ENCODE measurements at regions not wholly inside any gene's neighbourhood (a gene's known extent, or its start where the extent isn't known, plus 50 kb on each side); places are given as distances from the start of the nearest gene placed in this dataset.

- whole genome bisulfite sequencing (ENCODE audit: extremely low coverage, insufficient coverage, insufficient read length), result no CpG with 5 or more reads among the region's 1 CpG
- no peak overlapping the region for H2AK5ac ChIP-seq (ENCODE audit: low read length)
- peak in 1 of 2 donors; percentile 9 for DNase-seq
- H4K91ac ChIP-seq (ENCODE audit: low read depth, low read length), result no peak overlapping the region
- peaks cover 7% of the 10 kb centered on the region for H3K9me3 ChIP-seq (ENCODE audit: insufficient read depth, low read depth, low read length)
- H3K14ac ChIP-seq (ENCODE audit: low read length), result no peak overlapping the region
- no peak overlapping the region for H2BK5ac ChIP-seq (ENCODE audit: low read depth, low read length, poor library complexity)
- no peaks in the 10 kb centered on the region for H3K4me1 ChIP-seq (ENCODE audit: control insufficient read depth in 1 of 2, insufficient read depth in 2 of 2, low read length in 2 of 2)
- H3K79me1 ChIP-seq (ENCODE audit: low read length), result no peaks in the 10 kb centered on the region
- no peak overlapping the region for H2BK120ac ChIP-seq (ENCODE audit: insufficient read depth, low read length, poor library complexity)
- no peak overlapping the region for H2BK12ac ChIP-seq (ENCODE audit: low read length)
- H4K8ac ChIP-seq (ENCODE audit: low read depth, low read length), result no peak overlapping the region
- no peaks in the 10 kb centered on the region for H3K79me2 ChIP-seq (ENCODE audit: control insufficient read depth, insufficient read depth, low read length, poor library complexity)
- H3K4me2 ChIP-seq (ENCODE audit: low read length), result no peak overlapping the region
- H3K27me3 ChIP-seq (ENCODE audit: insufficient read depth, low read length), result no peaks in the 10 kb centered on the region
- H3K4ac ChIP-seq (ENCODE audit: low read depth, low read length), result no peak overlapping the region
- no peak overlapping the region for H3K9ac ChIP-seq (ENCODE audit: low read length)
- no peaks in the 10 kb centered on the region for H3K36me3 ChIP-seq (ENCODE audit: control insufficient read depth in 1 of 2, insufficient read depth in 2 of 2, low read length in 2 of 2)
- H3K23ac ChIP-seq (ENCODE audit: low read length), result no peak overlapping the region
- no peak overlapping the region for H3K27ac ChIP-seq (ENCODE audit: low read depth, low read length)
- H3K18ac ChIP-seq (ENCODE audit: low read length), result no peak overlapping the region
- no peak overlapping the region for H3K4me3 ChIP-seq (ENCODE audit: low read depth, low read length)
- H2AFZ ChIP-seq (ENCODE audit: insufficient read depth, low read length, poor library complexity), result no peak overlapping the region
- H4K12ac ChIP-seq (ENCODE audit: low read depth, low read length), result no peak overlapping the region
These were observed 68.0 kb upstream of the GNAI1 start for GRCh38 chr7:80066639-80067038.

- Histone ChIP-seq H2AK5ac (ENCODE audit: low read length) (no peak overlapping the region), H3K27me3 (ENCODE audit: insufficient read depth, low read length) (no peaks in the 10 kb centered on the region), H2AFZ (ENCODE audit: insufficient read depth, low read length, poor library complexity) (no peak overlapping the region), H2BK5ac (ENCODE audit: low read depth, low read length, poor library complexity) (no peak overlapping the region), H2BK120ac (ENCODE audit: insufficient read depth, low read length, poor library complexity) (no peak overlapping the region), H3K27ac (ENCODE audit: low read depth, low read length) (no peak overlapping the region), H3K14ac (ENCODE audit: low read length) (no peak overlapping the region), H3K36me3 (ENCODE audit: control insufficient read depth in 1 of 2, insufficient read depth in 2 of 2, low read length in 2 of 2) (no peaks in the 10 kb centered on the region), H3K4ac (ENCODE audit: low read depth, low read length) (no peak overlapping the region), H3K79me1 (ENCODE audit: low read length) (no peaks in the 10 kb centered on the region), H4K8ac (ENCODE audit: low read depth, low read length) (no peak overlapping the region), H4K12ac (ENCODE audit: low read depth, low read length) (no peak overlapping the region), H3K18ac (ENCODE audit: low read length) (no peak overlapping the region), H3K9me3 (ENCODE audit: insufficient read depth, low read depth, low read length) (peaks cover 7% of the 10 kb centered on the region), H3K23ac (ENCODE audit: low read length) (no peak overlapping the region), H3K79me2 (ENCODE audit: control insufficient read depth, insufficient read depth, low read length, poor library complexity) (no peaks in the 10 kb centered on the region), H4K91ac (ENCODE audit: low read depth, low read length) (no peak overlapping the region), H3K9ac (ENCODE audit: low read length) (no peak overlapping the region), H3K4me3 (ENCODE audit: low read depth, low read length) (no peak overlapping the region), H3K4me1 (ENCODE audit: control insufficient read depth in 1 of 2, insufficient read depth in 2 of 2, low read length in 2 of 2) (no peaks in the 10 kb centered on the region), H3K4me2 (ENCODE audit: low read length) (no peak overlapping the region), H2BK12ac (ENCODE audit: low read length) (no peak overlapping the region)
- no CpG with 5 or more reads among the region's 4 CpGs for WGBS (ENCODE audit: extremely low coverage, insufficient coverage, insufficient read length)
- DNase-seq, result no peak
These were observed 70.8 kb upstream of the GNAI1 start for GRCh38 chr7:80063834-80064233.

- Histone ChIP-seq H3K4me2 (ENCODE audit: low read length) (no peak overlapping the region), H2AFZ (ENCODE audit: insufficient read depth, low read length, poor library complexity) (no peak overlapping the region), H3K18ac (ENCODE audit: low read length) (no peak overlapping the region), H3K9me3 (ENCODE audit: insufficient read depth, low read depth, low read length) (no peaks in the 10 kb centered on the region), H2BK12ac (ENCODE audit: low read length) (no peak overlapping the region), H3K14ac (ENCODE audit: low read length) (no peak overlapping the region), H3K27ac (ENCODE audit: low read depth, low read length) (no peak overlapping the region), H3K4me1 (ENCODE audit: control insufficient read depth in 1 of 2, insufficient read depth in 2 of 2, low read length in 2 of 2) (no peaks in the 10 kb centered on the region), H3K27me3 (ENCODE audit: insufficient read depth, low read length) (no peaks in the 10 kb centered on the region), H3K79me1 (ENCODE audit: low read length) (no peaks in the 10 kb centered on the region), H4K91ac (ENCODE audit: low read depth, low read length) (no peak overlapping the region), H3K9ac (ENCODE audit: low read length) (no peak overlapping the region), H4K8ac (ENCODE audit: low read depth, low read length) (no peak overlapping the region), H2AK5ac (ENCODE audit: low read length) (no peak overlapping the region), H3K4ac (ENCODE audit: low read depth, low read length) (no peak overlapping the region), H3K23ac (ENCODE audit: low read length) (no peak overlapping the region), H2BK120ac (ENCODE audit: insufficient read depth, low read length, poor library complexity) (no peak overlapping the region), H3K79me2 (ENCODE audit: control insufficient read depth, insufficient read depth, low read length, poor library complexity) (no peaks in the 10 kb centered on the region), H4K12ac (ENCODE audit: low read depth, low read length) (no peak overlapping the region), H2BK5ac (ENCODE audit: low read depth, low read length, poor library complexity) (no peak overlapping the region), H3K36me3 (ENCODE audit: control insufficient read depth in 1 of 2, insufficient read depth in 2 of 2, low read length in 2 of 2) (no peaks in the 10 kb centered on the region), H3K4me3 (ENCODE audit: low read depth, low read length) (no peak overlapping the region)
- peak; percentile 9 to 95 for DNase-seq
- no CpG with 5 or more reads among the region's 1 CpG for WGBS (ENCODE audit: extremely low coverage, insufficient coverage, insufficient read length)
These were observed 74.3 kb upstream of the GNAI1 start for GRCh38 chr7:80060218-80060806.

- Histone ChIP-seq H3K4me2 (ENCODE audit: low read length) (no peak overlapping the region), H3K9me3 (ENCODE audit: insufficient read depth, low read depth, low read length) (no peaks in the 10 kb centered on the region), H3K27me3 (ENCODE audit: insufficient read depth, low read length) (no peaks in the 10 kb centered on the region), H2BK5ac (ENCODE audit: low read depth, low read length, poor library complexity) (no peak overlapping the region), H4K8ac (ENCODE audit: low read depth, low read length) (no peak overlapping the region), H3K9ac (ENCODE audit: low read length) (no peak overlapping the region), H3K79me2 (ENCODE audit: control insufficient read depth, insufficient read depth, low read length, poor library complexity) (no peaks in the 10 kb centered on the region), H2AK5ac (ENCODE audit: low read length) (no peak overlapping the region), H3K4me3 (ENCODE audit: low read depth, low read length) (no peak overlapping the region), H3K18ac (ENCODE audit: low read length) (no peak overlapping the region), H3K27ac (ENCODE audit: low read depth, low read length) (no peak overlapping the region), H3K36me3 (ENCODE audit: control insufficient read depth in 1 of 2, insufficient read depth in 2 of 2, low read length in 2 of 2) (no peaks in the 10 kb centered on the region), H2AFZ (ENCODE audit: insufficient read depth, low read length, poor library complexity) (no peak overlapping the region), H2BK120ac (ENCODE audit: insufficient read depth, low read length, poor library complexity) (no peak overlapping the region), H3K4ac (ENCODE audit: low read depth, low read length) (no peak overlapping the region), H3K4me1 (ENCODE audit: control insufficient read depth in 1 of 2, insufficient read depth in 2 of 2, low read length in 2 of 2) (no peaks in the 10 kb centered on the region), H3K79me1 (ENCODE audit: low read length) (no peaks in the 10 kb centered on the region), H4K91ac (ENCODE audit: low read depth, low read length) (no peak overlapping the region), H3K23ac (ENCODE audit: low read length) (no peak overlapping the region), H4K12ac (ENCODE audit: low read depth, low read length) (no peak overlapping the region), H2BK12ac (ENCODE audit: low read length) (no peak overlapping the region), H3K14ac (ENCODE audit: low read length) (no peak overlapping the region)
- no peak for DNase-seq
- no CpG with 5 or more reads among the region's 3 CpGs for WGBS (ENCODE audit: extremely low coverage, insufficient coverage, insufficient read length)
These were observed 77.1 kb upstream of the GNAI1 start for GRCh38 chr7:80057488-80057887.

Measured in trophoblast cell (in vitro differentiated cells and primary cell).